ENCODE measurements at regions not wholly inside any gene's neighbourhood (a gene's known extent, or its start where the extent isn't known, plus 50 kb on each side); places are given as distances from the start of the nearest gene placed in this dataset.
"Not testable (repeated sequence)": the region's sequence is repeated elsewhere in the genome, so short reads cannot be mapped to it uniquely, and the experiment has no call there.

DNA sequence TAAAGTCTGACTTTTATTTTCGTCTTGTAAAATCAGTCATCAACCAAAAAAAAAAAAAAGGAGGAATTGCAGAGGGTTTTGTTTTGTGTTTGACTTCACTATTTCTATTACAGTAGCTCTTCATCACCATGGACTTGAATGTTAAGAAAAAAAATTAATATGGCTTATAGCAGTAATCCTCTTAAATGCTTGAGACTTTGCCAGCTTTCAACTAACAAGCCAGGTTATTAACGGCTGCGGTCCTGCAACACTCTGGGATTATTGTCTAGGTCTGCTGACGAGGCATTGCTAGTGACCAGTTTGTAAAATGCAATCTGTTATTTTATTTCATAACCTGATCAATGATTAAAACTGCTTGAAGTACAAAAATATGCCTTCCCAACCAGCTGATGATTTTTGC lies 647.2 kb upstream of the KLHL1 start:
- DNase-seq, result no peak

DNA sequence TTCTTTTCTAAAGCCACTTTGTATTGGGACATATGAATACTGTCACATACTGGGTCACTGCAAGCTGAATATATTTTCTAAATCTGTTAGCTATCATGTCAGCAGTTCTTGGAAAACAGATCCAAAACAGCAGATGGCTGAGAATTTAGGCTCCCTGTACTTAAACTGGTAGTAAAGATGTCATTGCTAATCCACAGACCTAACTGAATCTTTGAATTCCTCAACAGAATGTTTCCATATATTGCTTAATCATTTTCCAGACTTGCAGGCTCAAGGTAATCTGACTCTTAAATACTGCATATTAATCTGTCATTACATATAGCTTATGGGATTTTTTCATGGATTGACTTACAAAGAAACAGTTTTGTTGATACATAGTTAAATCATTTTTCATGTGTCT lies 639.0 kb upstream of the KLHL1 start:
- no peak for DNase-seq

GRCh38 chr13:70746469-70746868 lies 638.2 kb upstream of the KLHL1 start:
- DNase-seq, result not testable (repeated sequence)

DNA sequence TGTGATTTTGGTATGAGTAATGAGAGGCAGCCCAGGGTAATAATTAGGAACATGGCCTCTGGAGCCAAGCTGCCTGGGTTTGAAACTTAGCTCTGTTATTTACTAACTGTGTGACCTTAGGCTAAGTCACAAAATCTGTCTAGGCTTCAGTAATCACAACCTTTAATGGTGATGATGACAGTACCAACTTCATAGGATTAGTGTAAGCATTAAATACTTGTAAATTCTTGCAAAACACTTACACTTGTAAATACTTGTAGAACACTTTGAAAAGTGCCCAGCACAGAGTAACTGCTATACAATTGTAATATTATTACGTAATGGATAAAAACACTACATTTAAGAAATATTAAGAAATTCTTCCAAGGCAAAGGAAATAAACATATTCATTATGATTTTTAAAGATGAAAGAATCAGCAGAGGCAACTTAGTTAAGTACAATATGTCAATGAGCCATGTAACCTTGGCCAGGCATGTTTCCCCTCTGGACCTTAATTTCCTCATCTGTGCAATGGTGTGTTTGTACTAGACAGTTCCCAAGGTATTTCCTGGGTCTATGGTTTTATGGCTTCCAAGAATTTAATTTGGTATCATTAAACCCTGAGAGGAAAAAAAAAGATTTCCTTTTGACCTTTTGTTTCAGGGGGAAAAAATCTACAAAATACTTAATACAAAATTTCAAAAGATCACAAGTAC lies 628.5 kb upstream of the KLHL1 start:
- no peak for DNase-seq

DNA sequence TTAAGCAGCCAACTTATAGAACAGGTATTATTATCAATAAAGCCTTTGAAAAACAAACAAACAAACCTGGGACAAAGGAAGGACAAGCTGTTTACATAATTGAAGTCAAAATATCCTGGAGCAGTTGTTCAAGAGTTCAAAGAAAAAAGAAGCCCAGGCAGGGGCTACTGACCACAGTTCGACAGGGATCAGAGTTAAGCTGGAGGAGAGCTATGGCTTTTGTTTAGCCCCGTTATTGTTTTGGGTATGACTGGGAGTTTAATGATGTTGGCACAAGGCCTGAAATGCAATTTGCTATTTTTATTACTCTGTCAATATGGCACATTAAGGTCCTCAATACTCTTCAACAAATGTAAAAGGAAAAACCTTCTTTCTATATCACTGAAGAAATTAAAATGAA lies 624.4 kb upstream of the KLHL1 start:
- peak; percentile 91 for DNase-seq

GRCh38 chr13:70729369-70729768 lies 621.1 kb upstream of the KLHL1 start:
- DNase-seq, result no peak

DNA sequence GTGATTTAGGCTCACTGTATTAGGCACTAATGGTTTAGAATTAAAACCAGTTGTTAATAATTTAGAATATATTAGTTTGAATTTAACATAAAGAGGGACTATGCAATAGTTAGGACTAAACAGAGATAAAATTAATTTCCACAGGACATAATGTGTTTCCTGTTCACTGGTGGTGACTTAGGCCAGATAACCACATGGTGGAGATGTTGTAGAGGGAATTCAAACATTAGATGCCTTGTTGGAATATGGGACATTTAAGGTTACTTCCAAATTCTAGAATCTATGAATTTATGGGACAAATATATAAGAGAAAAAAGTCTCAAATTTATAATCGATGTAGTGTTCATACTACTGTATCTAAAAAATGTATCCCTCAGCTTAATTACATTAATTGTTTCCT lies 615.5 kb upstream of the KLHL1 start:
- DNase-seq, result peak; percentile 77

DNA sequence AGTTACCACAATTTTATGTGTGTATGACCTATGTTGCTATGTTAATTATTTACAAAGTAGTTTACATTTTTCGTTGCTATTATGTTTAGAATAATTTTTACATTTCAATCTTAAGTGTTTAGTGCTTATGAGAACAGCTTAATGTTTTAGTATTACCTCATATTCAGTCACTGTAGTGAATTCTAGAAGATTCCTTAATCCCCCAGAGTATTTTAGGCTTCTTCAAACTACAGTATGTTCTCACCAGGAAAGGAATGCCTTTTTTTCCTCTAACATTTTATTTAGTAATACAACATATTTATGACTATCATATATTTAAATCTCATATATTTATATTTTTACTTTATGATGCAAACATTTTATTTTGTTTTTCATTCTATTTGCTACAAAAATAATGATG lies 612.1 kb upstream of the KLHL1 start:
- DNase-seq, result no peak

DNA sequence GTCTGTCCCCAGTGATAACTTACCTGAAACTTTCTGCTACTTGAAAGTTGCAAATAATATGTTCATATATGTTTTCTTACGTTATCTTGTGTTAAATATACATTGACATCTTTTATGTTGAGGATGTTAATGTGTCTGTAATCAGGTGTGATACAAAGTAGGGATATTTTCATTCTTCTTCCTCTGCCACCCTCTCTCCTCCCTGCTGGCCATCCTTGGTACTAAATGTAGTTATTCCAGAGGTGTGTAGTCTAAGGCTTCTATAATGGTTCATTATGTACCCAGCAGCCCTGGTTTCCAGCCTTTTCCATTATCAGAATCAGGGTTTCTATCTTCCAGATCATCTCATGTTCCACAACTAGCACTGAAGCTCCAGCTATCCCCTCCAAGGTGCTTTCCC lies 606.7 kb upstream of the KLHL1 start:
- DNase-seq, result no peak

GRCh38 chr13:70708775-70709174 lies 600.5 kb upstream of the KLHL1 start:
- DNase-seq, result no peak

GRCh38 chr13:70703755-70704154 lies 595.5 kb upstream of the KLHL1 start:
- DNase-seq, result no peak

- no peak for DNase-seq
These were observed 586.9 kb upstream of the KLHL1 start for GRCh38 chr13:70694996-70695715.

DNA sequence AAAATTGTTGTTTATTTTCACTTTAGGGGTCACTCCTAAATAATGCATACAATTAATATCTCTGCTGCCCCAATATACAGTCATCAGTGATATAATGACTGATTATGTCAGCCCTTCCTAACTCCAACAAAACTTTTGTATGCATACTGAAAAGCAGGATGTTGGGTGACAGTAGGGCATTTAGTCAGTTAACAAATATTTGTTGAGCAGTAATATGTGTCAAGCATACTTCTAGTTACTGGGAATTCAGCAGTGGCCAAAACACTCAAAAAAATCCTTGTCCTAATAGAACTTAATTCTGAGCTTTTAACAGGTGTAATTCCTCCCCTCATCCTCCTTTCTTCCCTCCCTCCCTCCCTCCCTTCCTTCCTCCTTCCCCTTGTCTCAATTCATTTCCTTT lies 560.7 kb upstream of the KLHL1 start:
- no peak for DNase-seq

- DNase-seq, result peak; percentile 17
These were observed 560.0 kb upstream of the KLHL1 start for GRCh38 chr13:70668293-70668692.

GRCh38 chr13:70666883-70667556 lies 558.8 kb upstream of the KLHL1 start:
- DNase-seq, result no peak

- DNase-seq, result peak; percentile 85
These were observed 554.1 kb upstream of the KLHL1 start for GRCh38 chr13:70662231-70662940.

DNA sequence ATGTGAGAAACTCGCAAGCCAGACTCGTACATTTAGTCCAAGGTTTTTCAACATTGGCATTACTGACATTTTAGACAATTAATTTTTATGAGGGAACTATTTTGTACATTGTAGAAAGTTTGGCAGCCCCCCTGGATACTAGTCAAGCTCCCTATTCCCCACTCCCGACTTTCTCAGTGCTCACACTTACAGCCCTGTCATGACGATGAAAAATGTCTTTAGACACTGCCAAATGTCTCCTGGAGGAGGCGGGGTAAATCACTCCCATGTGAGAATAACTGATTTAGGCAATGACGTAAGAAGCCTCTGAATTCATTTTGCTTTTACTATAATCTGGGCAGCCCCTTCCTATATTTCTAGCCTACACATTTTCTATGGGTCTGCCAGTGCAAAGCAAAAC lies 535.8 kb upstream of the KLHL1 start:
- no peak for DNase-seq

DNA sequence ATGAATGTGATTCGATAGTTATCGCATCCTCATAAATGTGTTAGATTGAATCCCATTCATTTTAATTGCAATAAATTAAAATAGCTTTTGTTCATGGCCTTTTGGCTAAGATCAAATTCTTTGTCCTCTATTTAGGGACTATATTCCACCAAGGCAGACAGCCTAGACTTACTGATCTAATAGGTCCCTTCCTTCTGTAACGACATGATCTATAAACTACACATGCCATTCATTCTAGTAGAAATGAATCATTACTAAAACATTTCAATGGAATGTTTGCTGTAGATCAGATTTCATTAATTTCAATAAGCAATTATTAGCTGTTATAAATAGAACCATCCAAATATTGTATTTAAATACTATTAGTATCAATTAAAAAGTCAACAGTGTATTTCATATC lies 526.6 kb upstream of the KLHL1 start:
- DNase-seq, result no peak

DNA sequence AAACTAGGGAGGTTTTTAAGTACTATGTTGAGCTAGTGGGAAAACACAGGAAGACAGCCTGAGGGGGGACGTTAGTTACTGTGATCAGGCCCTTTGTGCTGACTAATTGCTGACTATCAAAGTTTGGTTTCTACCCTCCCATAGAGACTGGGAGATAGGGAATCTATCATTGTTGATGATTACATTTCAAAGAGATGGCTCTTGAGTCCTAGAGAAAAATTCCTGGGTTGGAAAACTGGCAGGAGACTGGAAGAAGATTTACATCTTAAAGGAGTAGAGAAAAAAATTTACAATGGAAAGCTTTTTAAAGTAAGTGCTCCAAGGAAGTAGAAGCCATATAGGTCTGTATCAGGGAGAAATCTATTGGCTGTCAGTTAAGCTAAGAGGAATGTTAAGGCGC lies 522.0 kb upstream of the KLHL1 start:
- DNase-seq, result peak; percentile 8

- no peak for DNase-seq
These were observed 515.0 kb upstream of the KLHL1 start for GRCh38 chr13:70623239-70623638.

- DNase-seq, result peak; percentile 18
These were observed 514.5 kb upstream of the KLHL1 start for GRCh38 chr13:70622796-70623195.

DNA sequence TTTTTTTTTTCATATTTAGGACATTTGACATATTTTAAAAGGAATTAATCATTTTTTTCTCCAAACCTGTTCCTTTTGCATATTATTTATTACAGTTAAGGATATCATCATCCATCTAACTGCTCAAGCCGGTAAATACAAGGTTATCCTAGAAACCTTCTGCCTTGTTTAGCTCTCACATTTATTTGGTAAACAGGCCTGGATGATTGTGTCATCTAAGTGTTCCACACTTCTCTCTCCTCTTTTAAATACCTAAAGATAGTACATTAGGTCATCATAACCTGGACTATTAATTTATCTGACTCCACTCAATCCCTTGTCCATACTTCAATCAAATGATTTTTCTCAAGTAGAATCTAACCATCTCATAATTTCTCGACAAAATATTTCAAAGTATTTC lies 511.7 kb upstream of the KLHL1 start:
- no peak for DNase-seq

DNA sequence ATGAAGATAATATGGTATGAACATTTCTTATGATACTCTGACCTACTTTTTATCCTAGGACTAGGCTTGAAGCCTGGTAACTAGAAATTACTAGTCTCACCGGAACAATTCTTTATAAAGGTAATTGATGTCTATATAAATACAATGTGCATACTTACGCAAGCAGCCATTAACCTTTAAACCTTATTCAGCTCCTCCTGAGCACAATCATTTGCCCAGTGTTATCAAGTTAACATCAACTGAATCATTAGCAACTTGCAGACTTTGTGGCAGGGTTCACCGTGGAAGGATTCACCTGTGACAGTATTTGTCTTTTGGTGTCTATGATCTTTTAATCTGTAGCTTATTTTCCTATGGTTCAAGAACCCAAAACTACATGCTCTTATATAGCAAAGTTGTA lies 508.6 kb upstream of the KLHL1 start:
- peak; percentile 84 for DNase-seq

DNA sequence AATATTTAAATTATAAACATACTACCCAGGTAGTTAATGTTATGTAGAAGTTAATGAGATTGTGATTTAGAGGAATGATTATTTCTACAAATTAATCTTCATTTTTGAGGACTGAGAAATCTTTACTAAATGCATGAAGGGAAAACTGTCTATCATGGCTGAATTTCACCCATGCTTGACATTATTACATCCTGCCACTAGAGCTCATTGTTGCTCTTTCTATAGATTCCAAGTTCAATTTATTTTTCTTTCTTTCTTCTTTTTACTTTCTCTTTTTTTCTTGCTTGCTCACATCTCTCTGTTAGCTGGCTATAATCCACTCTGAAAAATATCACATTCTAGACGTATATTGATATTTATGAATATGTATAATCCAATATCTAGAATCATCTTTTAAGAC lies 505.0 kb upstream of the KLHL1 start:
- DNase-seq, result peak; percentile 15

Data from NCI-H146 (cell line).